ENCODE measurements at regions not wholly inside any gene's neighbourhood (a gene's known extent, or its start where the extent isn't known, plus 50 kb on each side); places are given as distances from the start of the nearest gene placed in this dataset.

- DNase-seq: no peak
Observed at GRCh38 chr5:7018198-7018597, 305.0 kb downstream of the TENT4A start.

- DNase-seq: no peak
Observed at GRCh38 chr5:7018601-7019000, 305.4 kb downstream of the TENT4A start.

DNA sequence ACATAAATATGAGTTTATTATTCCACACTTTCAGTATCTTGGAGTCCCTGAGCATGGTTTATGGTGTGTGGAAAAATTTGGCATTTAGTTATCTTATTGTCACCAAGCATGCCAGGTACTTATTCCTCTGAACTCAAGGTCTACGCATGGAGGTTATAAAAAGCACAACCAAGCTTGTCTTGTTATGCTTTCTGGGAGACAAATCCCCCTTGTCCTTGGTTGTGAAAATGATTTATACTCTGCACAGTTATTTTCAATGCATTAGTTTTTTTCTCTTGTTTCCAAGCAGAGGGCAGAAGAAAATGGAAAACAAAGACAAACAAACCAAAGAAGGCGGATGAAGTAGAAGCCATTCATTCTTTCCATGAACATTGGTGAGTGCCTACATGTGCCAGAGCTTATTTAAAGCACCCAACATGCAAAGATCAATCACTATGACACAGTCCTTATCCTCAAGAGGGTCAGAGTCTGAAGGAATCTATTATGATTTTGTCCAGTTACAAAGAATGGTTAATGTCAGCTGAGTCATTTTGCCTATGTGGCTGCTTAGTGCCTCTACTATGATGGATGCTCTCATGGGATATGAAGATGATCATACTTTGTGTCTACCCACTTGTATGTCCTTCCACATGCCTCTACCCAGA is 323.1 kb downstream of the TENT4A start:
- no peak for DNase-seq

DNA sequence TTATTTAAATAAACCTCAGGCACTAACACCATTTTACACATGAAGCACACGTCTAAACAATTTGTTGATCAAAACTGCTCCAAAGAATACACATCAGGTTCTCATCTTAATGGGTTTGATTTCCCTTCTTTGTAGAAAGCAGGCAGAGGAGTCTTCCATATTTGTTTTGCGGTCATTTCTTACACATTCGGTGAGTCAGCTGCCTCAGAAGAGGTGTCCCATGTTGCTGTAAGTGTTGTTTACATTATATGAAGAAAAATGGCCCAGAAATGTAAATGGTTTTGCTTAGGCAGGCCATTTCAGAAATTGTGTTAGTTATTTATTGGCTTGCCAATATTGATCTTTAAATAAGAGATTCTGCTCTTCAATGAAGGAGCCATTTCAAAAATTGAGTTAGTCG is 325.8 kb downstream of the TENT4A start:
- no peak for DNase-seq

DNA sequence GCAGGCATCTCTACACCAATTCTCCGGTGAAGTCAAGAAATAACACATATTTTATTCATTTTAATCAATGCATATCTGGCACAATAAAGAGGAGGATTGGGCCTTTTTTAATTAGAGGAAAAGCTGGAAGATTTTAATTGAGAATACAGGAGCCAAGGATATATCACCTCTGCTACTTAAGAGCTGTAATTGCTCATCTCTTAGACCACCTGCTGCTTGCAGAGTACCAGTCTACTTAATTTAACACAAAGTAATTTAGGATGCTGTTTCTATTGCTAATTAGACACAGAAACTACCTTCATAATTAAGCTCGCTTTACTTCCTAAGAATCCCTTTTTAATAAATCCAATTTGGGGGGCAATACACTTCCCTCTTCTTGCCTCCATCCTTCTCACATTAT is 326.9 kb downstream of the TENT4A start:
- no peak for DNase-seq

DNA sequence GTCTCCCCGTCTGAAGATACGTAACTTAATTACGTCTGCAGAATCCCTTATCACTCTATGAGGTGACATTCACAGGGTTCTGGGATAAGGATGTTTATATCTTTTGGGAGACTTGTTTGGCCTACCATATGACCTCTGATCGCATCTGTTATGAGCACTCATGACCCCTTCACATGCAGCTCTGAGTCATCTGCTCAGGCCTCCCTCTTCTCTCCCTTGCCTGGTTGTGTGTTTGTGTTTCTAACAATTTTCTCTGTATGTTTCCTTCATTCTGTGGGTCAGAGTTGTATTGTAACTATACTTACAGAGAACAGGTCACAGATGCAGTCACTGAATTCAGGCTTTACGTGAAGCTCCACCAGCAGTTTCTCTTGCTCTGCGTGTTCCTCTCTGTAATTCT is 330.6 kb downstream of the TENT4A start:
- no peak for DNase-seq

- DNase-seq: no peak
Observed at GRCh38 chr5:7047511-7048261, 334.5 kb downstream of the TENT4A start.

- no peak for DNase-seq
Observed at GRCh38 chr5:7050986-7051385, 337.8 kb downstream of the TENT4A start.

DNA sequence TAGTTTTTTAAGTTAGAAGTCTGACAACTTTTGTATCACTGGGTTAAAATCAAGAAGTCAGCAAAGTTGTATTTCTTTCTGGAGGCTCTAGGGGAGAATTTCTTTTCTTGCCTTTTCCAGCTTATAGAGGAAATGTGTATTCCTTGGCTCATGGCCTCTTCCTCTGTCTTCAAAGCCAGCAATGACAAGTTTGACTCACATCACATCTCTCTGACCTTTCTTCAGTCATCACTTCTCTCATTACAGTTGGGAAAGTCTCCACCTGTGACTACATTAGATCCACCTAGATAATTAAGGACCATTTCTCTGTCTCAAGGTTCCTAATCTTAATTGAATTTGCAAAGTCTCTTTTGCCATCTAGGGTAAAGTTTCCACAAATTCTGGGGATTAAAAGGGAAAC is 339.9 kb downstream of the TENT4A start:
- no peak for DNase-seq

DNA sequence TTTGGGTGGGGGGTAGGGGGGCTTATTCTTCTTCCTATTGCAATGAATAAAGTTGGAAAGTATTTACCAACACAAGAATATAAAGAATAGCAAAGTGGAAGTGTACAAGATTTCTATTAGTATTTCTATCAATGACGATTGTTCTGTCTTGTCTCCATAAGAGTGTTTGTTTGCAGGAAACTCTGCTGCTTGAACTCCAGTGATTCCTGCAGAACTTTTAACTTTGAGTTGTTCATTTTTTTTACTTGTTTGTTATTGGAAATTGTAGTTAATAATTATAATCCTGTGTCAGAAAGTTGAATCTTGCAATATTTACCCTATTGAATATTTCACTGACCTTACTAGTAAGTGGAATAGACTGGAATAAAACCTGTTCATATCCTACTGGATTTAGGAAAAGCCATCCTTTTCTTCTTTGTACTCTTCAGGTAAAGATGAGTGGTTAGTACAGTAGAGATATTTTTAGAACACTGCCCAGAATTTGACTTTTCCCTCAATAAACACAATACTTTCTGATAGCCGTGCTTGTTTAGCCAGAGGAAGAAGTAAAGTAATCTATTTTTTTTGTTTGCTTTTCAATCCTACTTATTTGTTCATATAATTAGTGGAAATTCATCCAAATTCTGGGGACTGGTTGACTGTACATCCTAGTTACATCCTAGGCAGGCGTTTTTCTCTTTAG is 340.4 kb downstream of the TENT4A start:
- DNase-seq: no peak

DNA sequence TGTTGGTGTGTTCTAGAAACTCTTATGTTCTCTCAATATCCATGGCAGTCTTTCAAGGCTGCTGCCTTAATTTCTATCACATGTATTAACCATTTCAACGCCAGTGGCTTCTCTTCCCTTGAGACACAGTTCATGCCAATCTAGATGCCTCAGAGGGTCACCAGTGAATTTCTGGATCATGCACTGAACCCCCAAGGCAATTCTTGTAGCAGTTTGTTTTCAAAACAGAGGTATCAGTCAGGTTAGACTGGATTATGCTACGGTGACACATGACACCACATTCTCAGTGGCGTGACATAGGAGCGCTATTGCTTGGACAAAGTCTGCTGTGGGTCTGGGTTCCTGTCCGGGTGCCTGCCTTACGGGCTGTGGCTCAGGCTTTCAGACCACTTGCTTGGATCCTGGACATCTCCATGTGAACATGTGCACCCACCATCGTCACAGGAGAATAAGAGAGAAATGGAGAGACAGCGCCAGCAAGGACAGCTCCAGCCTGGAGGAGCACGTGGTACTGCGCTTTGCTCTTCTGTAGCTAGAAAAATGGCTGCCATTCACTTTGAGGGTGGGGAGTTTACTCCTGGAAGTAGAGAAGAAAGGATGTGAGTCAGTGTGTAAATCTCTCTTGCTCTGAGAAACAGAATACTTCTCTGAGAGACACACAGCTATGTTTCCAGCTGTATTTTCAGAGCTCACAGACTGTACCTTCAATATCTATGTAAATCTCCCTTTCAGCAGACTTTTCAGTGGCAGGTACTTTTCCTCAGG is 329.3 kb upstream of the ADCY2 start:
- DNase-seq: no peak

DNA sequence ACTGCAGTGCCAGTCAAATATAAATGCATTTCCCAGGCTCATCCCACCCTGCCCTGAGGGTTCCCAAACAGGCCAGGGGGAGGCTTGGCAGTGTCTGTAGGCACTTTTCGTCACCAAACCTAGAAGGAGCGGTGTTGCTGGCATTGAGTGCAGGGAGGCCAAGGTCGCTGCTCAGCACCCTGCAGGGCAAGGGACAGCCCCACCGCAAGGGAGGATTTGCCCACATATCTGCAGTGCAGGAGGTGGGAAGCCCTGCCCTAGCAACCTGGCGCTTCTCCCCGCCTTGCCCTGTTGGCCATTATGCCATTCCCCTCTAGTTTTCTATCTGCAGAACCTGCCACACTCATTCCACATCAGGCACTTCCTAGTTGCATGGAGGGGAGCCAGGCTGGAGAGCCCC is 327.8 kb upstream of the ADCY2 start:
- DNase-seq: no peak

GRCh38 chr5:7068899-7069298 is 327.0 kb upstream of the ADCY2 start:
- DNase-seq: no peak

DNA sequence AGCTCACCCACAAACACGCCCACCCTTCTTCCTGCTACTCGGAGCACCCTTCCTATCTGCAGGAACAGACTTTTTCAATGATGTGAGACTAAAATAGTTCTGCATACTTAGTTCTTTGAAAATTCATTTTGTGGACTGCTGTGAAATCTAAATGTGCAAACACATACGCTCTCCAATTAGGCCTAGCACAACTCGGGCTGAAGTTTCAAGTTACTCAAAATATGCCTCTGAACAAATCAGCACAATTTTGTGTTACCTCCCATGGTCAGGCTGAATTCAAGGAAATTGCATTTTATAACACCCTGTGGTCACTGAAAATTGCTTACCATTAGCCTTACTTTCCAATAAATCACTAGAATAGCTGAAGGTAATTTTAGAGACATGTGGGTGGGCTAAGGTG is 323.8 kb upstream of the ADCY2 start:
- no peak for DNase-seq

DNA sequence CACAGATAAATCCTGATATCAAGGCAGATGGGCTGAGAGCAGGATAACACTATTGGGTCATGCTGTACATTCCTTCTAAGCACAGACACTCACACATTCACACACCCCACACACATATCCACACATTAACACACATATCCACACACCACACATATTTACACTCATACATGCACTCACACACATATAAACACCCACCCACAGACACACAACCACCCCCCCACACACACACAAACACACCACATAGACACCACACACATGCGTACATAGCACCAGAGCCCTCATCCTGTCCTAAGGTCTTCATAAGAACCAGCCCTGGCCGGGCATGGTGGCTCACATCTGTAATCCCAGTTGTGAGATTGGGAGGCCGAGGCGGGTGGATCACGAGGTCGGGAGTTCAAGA is 322.3 kb upstream of the ADCY2 start:
- no peak for DNase-seq

- DNase-seq: no peak
Observed at GRCh38 chr5:7074176-7074575, 321.8 kb upstream of the ADCY2 start.

DNA sequence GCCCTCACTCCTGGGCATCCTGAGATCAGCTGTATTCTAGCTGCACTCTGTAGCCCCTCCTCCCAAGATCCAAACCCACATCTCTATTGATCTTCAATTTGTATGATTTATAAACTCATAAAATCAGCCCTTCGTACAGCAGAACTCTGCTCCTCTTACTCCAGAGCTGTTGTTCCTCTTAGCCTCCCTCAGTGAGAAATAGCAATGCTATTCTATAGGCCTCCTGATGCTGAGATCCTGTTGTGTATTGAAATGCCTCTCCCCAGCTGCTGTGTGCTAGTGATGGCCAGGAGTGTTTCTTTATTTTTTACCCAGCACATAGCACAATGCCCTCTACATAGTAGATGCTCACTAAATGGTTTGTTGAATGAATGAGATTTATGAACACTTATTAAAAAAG is 320.5 kb upstream of the ADCY2 start:
- DNase-seq: no peak

GRCh38 chr5:7078101-7078500 is 317.8 kb upstream of the ADCY2 start:
- no peak for DNase-seq

- no peak for DNase-seq
Observed at GRCh38 chr5:7078901-7079300, 317.0 kb upstream of the ADCY2 start.

DNA sequence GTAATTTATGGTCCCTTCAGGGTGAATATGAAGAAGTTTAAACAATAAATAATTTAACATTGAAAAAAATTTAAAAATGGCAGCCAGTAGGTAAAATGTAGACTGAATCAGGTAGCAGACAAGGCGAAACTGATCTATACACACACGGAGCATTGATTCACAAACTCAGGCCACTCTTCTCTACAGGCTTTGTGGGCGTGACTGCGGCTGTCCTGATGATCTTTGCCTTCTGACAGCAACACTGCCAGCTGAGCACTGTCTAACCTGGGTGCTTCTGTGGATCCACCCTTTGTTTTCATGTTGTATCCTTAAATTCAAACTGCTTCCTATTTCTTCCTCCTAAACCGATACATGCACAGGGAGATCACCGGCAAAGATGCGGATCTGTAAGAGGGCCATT is 315.4 kb upstream of the ADCY2 start:
- DNase-seq: no peak

- no peak for DNase-seq
Observed at GRCh38 chr5:7087719-7088297, 308.1 kb upstream of the ADCY2 start.

GRCh38 chr5:7088849-7089248 is 307.1 kb upstream of the ADCY2 start:
- DNase-seq: no peak

DNA sequence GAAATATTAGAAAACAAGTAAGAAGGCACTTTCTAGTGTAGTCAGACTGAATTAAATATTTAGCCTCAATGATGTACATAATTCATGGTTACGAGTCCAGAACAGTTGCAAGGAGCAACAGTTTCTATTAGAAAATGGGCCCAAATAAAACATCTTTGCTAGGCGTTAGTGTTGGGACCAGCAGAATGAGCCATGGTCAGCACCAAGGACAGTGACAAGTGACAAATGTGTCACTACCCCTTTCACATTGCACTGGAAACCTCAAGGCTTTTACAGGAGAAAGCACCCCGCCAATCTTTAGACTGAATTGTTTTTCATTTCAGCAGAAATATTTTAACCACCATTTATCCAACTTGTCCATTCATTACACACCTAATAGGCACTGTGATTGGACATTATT is 301.3 kb upstream of the ADCY2 start:
- no peak for DNase-seq
